BLaER1 (cell line): ENCODE measurements at regions not wholly inside any gene's neighbourhood (a gene's known extent, or its start where the extent isn't known, plus 50 kb on each side); places are given as distances from the start of the nearest gene placed in this dataset.
"Not testable (repeated sequence)": the region's sequence is repeated elsewhere in the genome, so short reads cannot be mapped to it uniquely, and the experiment has no call there.

Experiments
- H3K27ac ChIP-seq: shearing (Covaris generic); formaldehyde crosslinking; 2 replicates; pipeline ENCODE4 v1.8.1; 2022
- H3K27me3 ChIP-seq: shearing (Covaris generic); formaldehyde crosslinking; 2 replicates; pipeline ENCODE4 v1.8.1; 2022
- H3K36me3 ChIP-seq: shearing (Covaris generic); formaldehyde crosslinking; 2 replicates; pipeline ENCODE4 v1.8.1; 2022
- H3K4me1 ChIP-seq: shearing (Covaris generic); formaldehyde crosslinking; 2 replicates; pipeline ENCODE4 v1.8.1; 2022
- H3K4me2 ChIP-seq: shearing (Covaris generic); formaldehyde crosslinking; 2 replicates; pipeline ENCODE4 v1.8.1; 2022
- H3K4me3 ChIP-seq: shearing (Covaris generic); formaldehyde crosslinking; 2 replicates; pipeline ENCODE4 v1.8.1; 2022
- H3K9ac ChIP-seq: shearing (Covaris generic); formaldehyde crosslinking; 2 replicates; pipeline ENCODE4 v1.8.1; 2022
- H3K9me3 ChIP-seq: shearing (Covaris generic); formaldehyde crosslinking; 2 replicates; pipeline ENCODE4 v1.8.1; 2022
- H4K20me1 ChIP-seq: shearing (Covaris generic); formaldehyde crosslinking; 2 replicates; pipeline ENCODE4 v1.8.1; 2022
- Cebpa-rat ChIP-seq: shearing (Covaris generic); IDR thresholded peaks from 2 replicates; pipeline ENCODE4 v1.8.1; 2022

GRCh38 chr3:901953-902778, 190.7 kb upstream of the CNTN6 start:
- no peak overlapping the region for H3K4me2 ChIP-seq
- no peaks in the 10 kb centered on the region for H3K9me3 ChIP-seq
- no peak overlapping the region for H3K4me3 ChIP-seq
- no peaks in the 10 kb centered on the region for H3K4me1 ChIP-seq
- H3K36me3 ChIP-seq: no peaks in the 10 kb centered on the region
- TF ChIP-seq Cebpa-rat: no peak
- H3K27me3 ChIP-seq: no peaks in the 10 kb centered on the region
- H3K9ac ChIP-seq: no peak overlapping the region
- H4K20me1 ChIP-seq: no peaks in the 10 kb centered on the region
- no peak overlapping the region for H3K27ac ChIP-seq

GRCh38 chr3:905217-905616, 187.6 kb upstream of the CNTN6 start:
- Histone ChIP-seq H3K4me1 (no peaks in the 10 kb centered on the region), H3K27me3 (no peaks in the 10 kb centered on the region), H3K9me3 (no peaks in the 10 kb centered on the region), H3K4me2 (no peak overlapping the region), H3K36me3 (no peaks in the 10 kb centered on the region), H4K20me1 (no peaks in the 10 kb centered on the region), H3K9ac (no peak overlapping the region), H3K27ac (no peak overlapping the region), H3K4me3 (no peak overlapping the region)
- no peak for TF ChIP-seq Cebpa-rat

GRCh38 chr3:906739-907138, 186.1 kb upstream of the CNTN6 start:
- Histone ChIP-seq H3K4me2 (no peak overlapping the region), H3K9ac (no peak overlapping the region), H3K27me3 (no peaks in the 10 kb centered on the region), H3K4me1 (no peaks in the 10 kb centered on the region), H4K20me1 (no peaks in the 10 kb centered on the region), H3K36me3 (no peaks in the 10 kb centered on the region), H3K4me3 (no peak overlapping the region), H3K9me3 (no peaks in the 10 kb centered on the region), H3K27ac (no peak overlapping the region)
- TF ChIP-seq Cebpa-rat: no peak

- H3K4me3 ChIP-seq: no peak overlapping the region
- H3K4me1 ChIP-seq: no peaks in the 10 kb centered on the region
- no peak for TF ChIP-seq Cebpa-rat
- no peak overlapping the region for H3K4me2 ChIP-seq
- no peak overlapping the region for H3K9ac ChIP-seq
- no peaks in the 10 kb centered on the region for H3K36me3 ChIP-seq
- H3K27ac ChIP-seq: no peak overlapping the region
- H3K9me3 ChIP-seq: no peaks in the 10 kb centered on the region
- no peaks in the 10 kb centered on the region for H4K20me1 ChIP-seq
- H3K27me3 ChIP-seq: no peaks in the 10 kb centered on the region
Observed at GRCh38 chr3:908839-909238, 184.0 kb upstream of the CNTN6 start.

GRCh38 chr3:912717-913116, 180.1 kb upstream of the CNTN6 start:
- H4K20me1 ChIP-seq, H3K27ac ChIP-seq, H3K9me3 ChIP-seq, H3K4me3 ChIP-seq, H3K4me2 ChIP-seq, H3K4me1 ChIP-seq, H3K36me3 ChIP-seq, H3K27me3 ChIP-seq, H3K9ac ChIP-seq: not testable (repeated sequence)

- TF ChIP-seq Cebpa-rat: no peak
- no peaks in the 10 kb centered on the region for H3K4me1 ChIP-seq
- H3K4me3 ChIP-seq: no peak overlapping the region
- no peaks in the 10 kb centered on the region for H3K9me3 ChIP-seq
- no peak overlapping the region for H3K9ac ChIP-seq
- no peak overlapping the region for H3K4me2 ChIP-seq
- H4K20me1 ChIP-seq: no peaks in the 10 kb centered on the region
- H3K27ac ChIP-seq: no peak overlapping the region
- no peaks in the 10 kb centered on the region for H3K27me3 ChIP-seq
- H3K36me3 ChIP-seq: no peaks in the 10 kb centered on the region
Observed at GRCh38 chr3:923161-923910, 169.5 kb upstream of the CNTN6 start.

GRCh38 chr3:930866-931265, 162.0 kb upstream of the CNTN6 start:
- Histone ChIP-seq H3K4me1 (no peaks in the 10 kb centered on the region), H3K36me3 (no peaks in the 10 kb centered on the region), H3K9me3 (no peaks in the 10 kb centered on the region), H3K9ac (no peak overlapping the region), H3K27me3 (no peaks in the 10 kb centered on the region), H3K4me3 (no peak overlapping the region), H3K27ac (no peak overlapping the region), H3K4me2 (no peak overlapping the region), H4K20me1 (no peaks in the 10 kb centered on the region)
- TF ChIP-seq Cebpa-rat: no peak

GRCh38 chr3:933326-933725, 159.5 kb upstream of the CNTN6 start:
- Histone ChIP-seq H3K9ac (no peak overlapping the region), H4K20me1 (no peaks in the 10 kb centered on the region), H3K9me3 (no peaks in the 10 kb centered on the region), H3K4me1 (no peaks in the 10 kb centered on the region), H3K4me2 (no peak overlapping the region), H3K36me3 (no peaks in the 10 kb centered on the region), H3K27me3 (no peaks in the 10 kb centered on the region), H3K27ac (no peak overlapping the region), H3K4me3 (no peak overlapping the region)
- no peak for TF ChIP-seq Cebpa-rat

GRCh38 chr3:944786-945185, 148.0 kb upstream of the CNTN6 start:
- Histone ChIP-seq H4K20me1 (no peaks in the 10 kb centered on the region), H3K27ac (no peak overlapping the region), H3K4me3 (no peak overlapping the region), H3K27me3 (no peaks in the 10 kb centered on the region), H3K9ac (no peak overlapping the region), H3K4me2 (no peak overlapping the region), H3K4me1 (no peaks in the 10 kb centered on the region), H3K36me3 (no peaks in the 10 kb centered on the region), H3K9me3 (no peaks in the 10 kb centered on the region)
- no peak for TF ChIP-seq Cebpa-rat

- Histone ChIP-seq H3K9me3 (no peaks in the 10 kb centered on the region), H3K36me3 (no peaks in the 10 kb centered on the region), H3K27me3 (no peaks in the 10 kb centered on the region), H3K27ac (no peak overlapping the region), H3K4me3 (no peak overlapping the region), H3K4me1 (no peaks in the 10 kb centered on the region), H3K9ac (no peak overlapping the region), H4K20me1 (no peaks in the 10 kb centered on the region), H3K4me2 (no peak overlapping the region)
- TF ChIP-seq Cebpa-rat: no peak
Observed at GRCh38 chr3:945738-946137, 147.1 kb upstream of the CNTN6 start.
